ENCODE measurements at regions not wholly inside any gene's neighbourhood (a gene's known extent, or its start where the extent isn't known, plus 50 kb on each side); places are given as distances from the start of the nearest gene placed in this dataset.
"Not testable (repeated sequence)": the region's sequence is repeated elsewhere in the genome, so short reads cannot be mapped to it uniquely, and the experiment has no call there.

GRCh38 chr2:90291934-90292333 is 1600.5 kb downstream of the RPIA start:
- DNase-seq (ENCODE audit: low read depth) = not testable (repeated sequence)

- not testable (repeated sequence) for DNase-seq (ENCODE audit: low read depth)
Measured at GRCh38 chr2:90292451-90292850, 1601.0 kb downstream of the RPIA start.

GRCh38 chr2:90293224-90293623 is 1601.8 kb downstream of the RPIA start:
- DNase-seq (ENCODE audit: low read depth) = not testable (repeated sequence)

- DNase-seq (ENCODE audit: low read depth) = not testable (repeated sequence)
Measured at GRCh38 chr2:90293806-90294205, 1602.3 kb downstream of the RPIA start.

GRCh38 chr2:90295036-90295750 is 1603.7 kb downstream of the RPIA start:
- DNase-seq (ENCODE audit: low read depth) = not testable (repeated sequence)

- DNase-seq (ENCODE audit: low read depth) = not testable (repeated sequence)
Measured at GRCh38 chr2:90296484-90296777, 1605.0 kb downstream of the RPIA start.

GRCh38 chr2:90297701-90298100 is 1606.2 kb downstream of the RPIA start:
- DNase-seq (ENCODE audit: low read depth) = not testable (repeated sequence)

- not testable (repeated sequence) for DNase-seq (ENCODE audit: low read depth)
Measured at GRCh38 chr2:90298126-90298755, 1606.8 kb downstream of the RPIA start.

GRCh38 chr2:90298983-90299382 is 1607.5 kb downstream of the RPIA start:
- DNase-seq (ENCODE audit: low read depth) = not testable (repeated sequence)

GRCh38 chr2:90322982-90323381 is 1631.5 kb downstream of the RPIA start:
- not testable (repeated sequence) for DNase-seq (ENCODE audit: low read depth)

GRCh38 chr2:90323612-90324558 is 1632.4 kb downstream of the RPIA start:
- not testable (repeated sequence) for DNase-seq (ENCODE audit: low read depth)

- DNase-seq (ENCODE audit: low read depth) = not testable (repeated sequence)
Measured at GRCh38 chr2:90324672-90325071, 1633.2 kb downstream of the RPIA start.

- not testable (repeated sequence) for DNase-seq (ENCODE audit: low read depth)
Measured at GRCh38 chr2:90325796-90326353, 1634.4 kb downstream of the RPIA start.

- DNase-seq (ENCODE audit: low read depth) = not testable (repeated sequence)
Measured at GRCh38 chr2:90355546-90355945, 1664.1 kb downstream of the RPIA start.

GRCh38 chr2:90359344-90359743 is 1667.9 kb downstream of the RPIA start:
- DNase-seq (ENCODE audit: low read depth) = not testable (repeated sequence)

GRCh38 chr2:90359887-90360730 is 1668.6 kb downstream of the RPIA start:
- not testable (repeated sequence) for DNase-seq (ENCODE audit: low read depth)

GRCh38 chr2:90360731-90361035 is 1669.2 kb downstream of the RPIA start:
- not testable (repeated sequence) for DNase-seq (ENCODE audit: low read depth)

Measured in LHCN-M2 (cell line).